ENCODE measurements at regions not wholly inside any gene's neighbourhood (a gene's known extent, or its start where the extent isn't known, plus 50 kb on each side); places are given as distances from the start of the nearest gene placed in this dataset.

- POLR2A ChIA-PET = no interaction called here
- Histone ChIP-seq H3K9ac (ENCODE audit: low read length) (no peak overlapping the region), H3K79me2 (ENCODE audit: insufficient read depth, low read length) (no peaks in the 10 kb centered on the region), H3K4me3 (replicated peaks in 1 of 2; ENCODE audit: low read depth in 1 of 2, low read length in 2 of 2) (no peak overlapping the region), H2AFZ (ENCODE audit: low read depth, low read length, poor library complexity, severe bottlenecking) (no peak overlapping the region), H3K27ac (ENCODE audit: low read depth, low read length) (no peak overlapping the region), H4K20me1 (ENCODE audit: insufficient read depth) (no peaks in the 10 kb centered on the region), H3K4me2 (ENCODE audit: low read length) (no peak overlapping the region), H3K4me1 (ENCODE audit: control insufficient read depth in 1 of 2, insufficient read depth in 2 of 2, low read length in 2 of 2) (no peaks in the 10 kb centered on the region), H3K36me3 (ENCODE audit: control insufficient read depth in 1 of 2, insufficient read depth in 2 of 2, low read length in 2 of 2) (no peaks in the 10 kb centered on the region), H3K9me3 (ENCODE audit: control insufficient read depth in 1 of 2, insufficient read depth in 1 of 2, low read depth in 1 of 2, low read length in 2 of 2) (no peaks in the 10 kb centered on the region), H3K27me3 (ENCODE audit: insufficient read depth, low read length) (no peaks in the 10 kb centered on the region), H3K9me2 (ENCODE audit: insufficient read depth) (no peaks in the 10 kb centered on the region)
- no TSS peak for BruUV-seq (replicated peaks)
- RAD21 ChIA-PET (ENCODE audit: low non-redundant PET in 1 of 2, low total read pairs in 2 of 2, uncharacterized antibody in 2 of 2, unreplicated experiment in 2 of 2) = no interaction called here
- TF ChIP-seq ZFX (IDR thresholded peaks at IDR 0.05) (no peak), REST (IDR thresholded peaks at IDR 0.05; ENCODE audit: low read depth) (no peak), SP1 (IDR thresholded peaks at IDR 0.05; ENCODE audit: low read depth) (no peak), EGR1 (IDR thresholded peaks at IDR 0.05; ENCODE audit: low read depth) (no peak), ZNF274 (IDR thresholded peaks at IDR 0.05; ENCODE audit: low read depth, low read length) (no peak), TCF7L2 (IDR thresholded peaks at IDR 0.05; ENCODE audit: borderline replicate concordance, extremely low read depth, insufficient read depth, insufficient read length) (no peak), POLR2A (IDR thresholded peaks at IDR 0.05; ENCODE audit: borderline replicate concordance, extremely low read depth, insufficient read depth, insufficient read length) (no peak), ATF3 (IDR thresholded peaks at IDR 0.05) (no peak), ZBTB33 (IDR thresholded peaks at IDR 0.05; ENCODE audit: extremely low read depth, insufficient replicate concordance, low read length) (no peak), POLR2AphosphoS5 (IDR thresholded peaks at IDR 0.05; ENCODE audit: low read depth, low read length) (no peak)
- CTCF ChIA-PET = no interaction called here
- ATAC-seq (no peak), DNase-seq (ENCODE audit: low read depth, low spot score) (no peak)
- intact Hi-C loops (cut with micrococcal nuclease) = no loop called here
Observed at GRCh38 chr9:31253800-31254762, 1130.4 kb upstream of the ACO1 start.
